Esophagus muscularis mucosa (tissue), 4 donors: ENCODE measurements at regions not wholly inside any gene's neighbourhood (a gene's known extent, or its start where the extent isn't known, plus 50 kb on each side); places are given as distances from the start of the nearest gene placed in this dataset.

Experiments
- CTCF ChIP-seq, 3 experiments: fragments of 200-600 bp in 2 of 3; fragments of 450-650 bp in 1 of 3; sonication (generic) in 2 of 3; IDR thresholded peaks; one replicate each; pipeline ENCODE4 v1.5.1; 2017 to 2019; ENCODE audit warnings: antibody characterized with exemption in 3 of 3, mild to moderate bottlenecking in 2 of 3, moderate library complexity in 1 of 3
- EP300 ChIP-seq: sonication (generic); formaldehyde crosslinking; IDR thresholded peaks from one replicate; pipeline ENCODE4 v1.6.1; 2017; ENCODE audit warnings: antibody characterized with exemption
- POLR2A ChIP-seq: fragments of 450-650 bp; IDR thresholded peaks from one replicate; pipeline ENCODE4 v1.6.1; 2017; ENCODE audit warnings: antibody characterized with exemption, moderate library complexity, mild to moderate bottlenecking, low read depth
- POLR2AphosphoS5 ChIP-seq, 2 donors: sonication (generic); formaldehyde crosslinking; IDR thresholded peaks; one replicate each; pipeline ENCODE4 v1.6.1; 2017; ENCODE audit warnings: antibody characterized with exemption in 2 of 2

- TF ChIP-seq CTCF (IDR thresholded peaks at IDR 0.05) (no peak), EP300 (no peak), POLR2AphosphoS5 (IDR thresholded peaks at IDR 0.05) (no peak), POLR2A (no peak)
These were observed 359.3 kb downstream of the TDRD3 start for GRCh38 chr13:60756306-60756705.
